SK-N-SH treated with all-trans-retinoic acid at 6 μM for 48 hours (cell line): ENCODE measurements at regions not wholly inside any gene's neighbourhood (a gene's known extent, or its start where the extent isn't known, plus 50 kb on each side); places are given as distances from the start of the nearest gene placed in this dataset.
"Not testable (repeated sequence)": the region's sequence is repeated elsewhere in the genome, so short reads cannot be mapped to it uniquely, and the experiment has no call there.

Experiments used
- ATAC-seq: fragments of 200-7000 bp; cut with Tn5 transposase; 3 replicates; pipeline ENCODE4 v1.9.1; 2020; ENCODE audit warnings: mild to moderate bottlenecking, moderate library complexity
- ARNTL ChIP-seq: fragments of 450-650 bp; formaldehyde crosslinking; IDR thresholded peaks from 2 replicates; pipeline ENCODE4 v1.5.0; 2020; ENCODE audit warnings: low read depth, mild to moderate bottlenecking, moderate library complexity, borderline replicate concordance
- CSDC2 ChIP-seq: fragments of 250-450 bp; sonication (Bioruptor Pico); IDR thresholded peaks from 2 replicates; pipeline ENCODE4 v1.5.0; 2020; ENCODE audit warnings: mild to moderate bottlenecking, moderate library complexity
- ESRRG ChIP-seq: fragments of 250-450 bp; sonication (Bioruptor Pico); IDR thresholded peaks from 2 replicates; pipeline ENCODE4 v1.6.1; 2021; ENCODE audit warnings: mild to moderate bottlenecking
- GLIS3 ChIP-seq: fragments of 250-450 bp; sonication (Bioruptor Pico); IDR thresholded peaks from 2 replicates; pipeline ENCODE4 v1.5.0; 2020; ENCODE audit warnings: mild to moderate bottlenecking, moderate library complexity
- ISL1 ChIP-seq: fragments of 250-450 bp; sonication (Bioruptor Pico); IDR thresholded peaks from 2 replicates; pipeline ENCODE4 v2.1.2; 2022; ENCODE audit warnings: mild to moderate bottlenecking, moderate library complexity
- OSR1 ChIP-seq: fragments of 250-450 bp; sonication (Bioruptor Pico); IDR thresholded peaks from 2 replicates; pipeline ENCODE4 v1.8.0; 2022; ENCODE audit warnings: moderate library complexity, mild to moderate bottlenecking, inconsistent platforms
- SNAI2 ChIP-seq: fragments of 250-450 bp; sonication (Bioruptor Pico); IDR thresholded peaks from 2 replicates; pipeline ENCODE4 v1.5.0; 2020; ENCODE audit warnings: mild to moderate bottlenecking, moderate library complexity
- ZC3H10 ChIP-seq: fragments of 250-450 bp; sonication (Bioruptor Pico); IDR thresholded peaks from 2 replicates; pipeline ENCODE4 v1.5.1; 2021; ENCODE audit warnings: mild to moderate bottlenecking, moderate library complexity
- ZFP3 ChIP-seq: fragments of 250-450 bp; sonication (Bioruptor Pico); IDR thresholded peaks from 2 replicates; pipeline ENCODE4 v1.5.0; 2020; ENCODE audit warnings: mild to moderate bottlenecking, moderate library complexity
- ZFP30 ChIP-seq: fragments of 450-650 bp; formaldehyde crosslinking; IDR thresholded peaks from 2 replicates; pipeline ENCODE4 v1.5.0; 2022; ENCODE audit warnings: mild to moderate bottlenecking, moderate library complexity
- ZNF565 ChIP-seq: fragments of 450-650 bp; formaldehyde crosslinking; conservative IDR thresholded peaks from 2 replicates; pipeline ENCODE4 v1.5.0; 2020; ENCODE audit warnings: low read depth, mild to moderate bottlenecking, moderate library complexity
- ZNF70 ChIP-seq: fragments of 450-650 bp; formaldehyde crosslinking; IDR thresholded peaks from 2 replicates; pipeline ENCODE4 v1.5.0; 2020; ENCODE audit warnings: mild to moderate bottlenecking, moderate library complexity
- ZNF8 ChIP-seq: fragments of 450-650 bp; formaldehyde crosslinking; IDR thresholded peaks from 2 replicates; pipeline ENCODE4 v1.5.0; 2020; ENCODE audit warnings: mild to moderate bottlenecking, moderate library complexity
- TF ChIP-seq, protein P1 (sequence below): fragments of 250-450 bp; sonication (Bioruptor Pico); IDR thresholded peaks from 2 replicates; pipeline ENCODE4 v1.8.0; 2020; ENCODE audit warnings: mild to moderate bottlenecking, moderate library complexity, borderline replicate concordance
- TF ChIP-seq, protein P2 (sequence below): fragments of 250-450 bp; sonication (Bioruptor Pico); IDR thresholded peaks from 2 replicates; pipeline ENCODE4 v1.5.0; 2020; ENCODE audit warnings: mild to moderate bottlenecking, moderate library complexity
- TF ChIP-seq, protein P3 (sequence below): fragments of 250-450 bp; sonication (Bioruptor Pico); IDR thresholded peaks from 2 replicates; pipeline ENCODE4 v1.5.1; 2020; ENCODE audit warnings: low read depth, mild to moderate bottlenecking, moderate library complexity
- TF ChIP-seq, protein P4 (sequence below): fragments of 250-450 bp; sonication (Bioruptor Pico); IDR thresholded peaks from 2 replicates; pipeline ENCODE4 v1.8.0; 2021; ENCODE audit warnings: low read depth, mild to moderate bottlenecking, moderate library complexity, borderline replicate concordance
- TF ChIP-seq, protein P5 (sequence below): fragments of 250-450 bp; sonication (Bioruptor Pico); IDR thresholded peaks from 2 replicates; pipeline ENCODE4 v1.5.1; 2021; ENCODE audit warnings: mild to moderate bottlenecking, moderate library complexity

DNA sequence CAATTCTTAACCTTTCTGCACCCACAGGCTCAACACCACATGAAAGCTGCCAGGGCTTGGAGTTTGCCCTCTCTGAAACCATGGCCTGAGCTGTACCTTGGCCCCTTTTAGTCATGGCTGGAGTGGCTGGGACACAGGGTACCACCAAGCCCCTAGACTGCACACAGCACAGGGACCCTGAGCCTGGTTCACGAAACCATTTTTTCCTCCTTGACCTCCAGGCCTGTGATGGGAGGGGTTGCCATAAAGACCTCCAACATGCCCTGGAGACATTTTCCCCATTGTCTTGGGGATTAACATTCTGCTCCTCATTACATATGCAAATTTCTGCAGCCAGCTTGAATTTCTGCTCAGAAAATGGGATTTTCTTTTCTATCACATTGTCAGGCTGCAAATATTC, 113.4 kb downstream of the XPNPEP1 start:
- not testable (repeated sequence) for ATAC-seq

DNA sequence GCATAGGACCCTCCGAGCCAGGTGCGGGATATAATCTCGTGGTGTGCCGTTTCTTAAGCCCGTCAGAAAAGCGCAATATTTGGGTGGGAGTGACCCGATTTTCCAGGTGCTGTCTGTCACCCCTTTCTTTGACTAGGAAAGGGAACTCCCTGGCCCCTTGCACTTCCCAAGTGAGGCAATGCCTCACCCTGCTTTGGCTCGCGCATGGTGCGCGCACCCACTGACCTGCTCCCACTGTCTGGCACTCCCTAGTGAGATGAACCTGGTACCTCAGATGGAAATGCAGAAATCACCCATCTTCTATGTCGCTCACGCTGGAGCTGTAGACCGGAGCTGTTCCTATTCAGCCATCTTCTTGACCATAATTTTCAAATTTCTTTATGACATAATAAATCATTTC, 122.1 kb downstream of the XPNPEP1 start:
- ATAC-seq: not testable (repeated sequence)

DNA sequence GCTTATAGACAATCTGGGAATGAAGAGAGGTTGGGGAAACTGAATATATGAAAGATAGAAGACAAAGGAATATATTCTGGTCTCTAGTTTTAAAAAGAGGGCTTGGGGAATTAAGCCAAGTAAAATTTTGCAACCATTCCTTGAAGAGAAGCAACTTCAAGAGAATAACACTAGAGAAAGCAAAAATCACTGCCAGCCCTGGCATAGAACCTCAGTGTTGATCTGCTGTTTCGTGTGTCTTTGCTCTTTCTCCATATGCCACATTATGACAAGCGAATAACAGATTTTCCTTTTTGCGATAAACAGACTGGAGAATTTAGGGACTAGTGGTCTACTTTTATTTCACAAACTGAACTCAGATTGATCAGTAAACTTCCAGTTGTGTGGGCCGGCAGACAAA, 132.7 kb downstream of the XPNPEP1 start:
- no peak for TF ChIP-seq ZNF565 (CRISPR knock-in tag)
- no peak for TF ChIP-seq ZNF70 (CRISPR knock-in tag)

DNA sequence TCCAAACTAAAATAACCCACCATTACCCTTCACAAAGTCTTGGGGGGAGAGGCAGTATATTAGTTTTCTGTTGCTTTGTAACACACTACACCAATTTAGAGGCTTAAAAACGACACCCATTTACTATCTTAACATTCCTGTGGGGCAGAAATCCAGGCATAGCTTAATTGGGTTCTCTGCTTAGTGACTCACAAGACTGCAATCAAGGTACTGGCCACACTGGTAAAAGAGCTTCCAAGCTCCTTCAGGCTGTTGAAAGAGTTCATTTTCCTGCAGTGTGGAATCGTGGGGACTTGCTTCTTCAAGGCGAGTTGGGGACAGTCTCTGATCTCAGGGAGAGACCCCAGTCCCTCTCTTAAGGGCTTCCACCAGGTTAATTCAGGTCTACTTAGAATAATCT, 139.1 kb downstream of the XPNPEP1 start:
- TF ChIP-seq, protein P1, sequence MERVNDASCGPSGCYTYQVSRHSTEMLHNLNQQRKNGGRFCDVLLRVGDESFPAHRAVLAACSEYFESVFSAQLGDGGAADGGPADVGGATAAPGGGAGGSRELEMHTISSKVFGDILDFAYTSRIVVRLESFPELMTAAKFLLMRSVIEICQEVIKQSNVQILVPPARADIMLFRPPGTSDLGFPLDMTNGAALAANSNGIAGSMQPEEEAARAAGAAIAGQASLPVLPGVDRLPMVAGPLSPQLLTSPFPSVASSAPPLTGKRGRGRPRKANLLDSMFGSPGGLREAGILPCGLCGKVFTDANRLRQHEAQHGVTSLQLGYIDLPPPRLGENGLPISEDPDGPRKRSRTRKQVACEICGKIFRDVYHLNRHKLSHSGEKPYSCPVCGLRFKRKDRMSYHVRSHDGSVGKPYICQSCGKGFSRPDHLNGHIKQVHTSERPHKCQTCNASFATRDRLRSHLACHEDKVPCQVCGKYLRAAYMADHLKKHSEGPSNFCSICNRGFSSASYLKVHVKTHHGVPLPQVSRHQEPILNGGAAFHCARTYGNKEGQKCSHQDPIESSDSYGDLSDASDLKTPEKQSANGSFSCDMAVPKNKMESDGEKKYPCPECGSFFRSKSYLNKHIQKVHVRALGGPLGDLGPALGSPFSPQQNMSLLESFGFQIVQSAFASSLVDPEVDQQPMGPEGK (CRISPR knock-in tag): no peak
- TF ChIP-seq CSDC2 (CRISPR knock-in tag): no peak
- TF ChIP-seq, all 23 proteins: peak for 0

More for the DNA sequence above, 132.7 kb downstream of the XPNPEP1 start:
- no peak for ATAC-seq

DNA sequence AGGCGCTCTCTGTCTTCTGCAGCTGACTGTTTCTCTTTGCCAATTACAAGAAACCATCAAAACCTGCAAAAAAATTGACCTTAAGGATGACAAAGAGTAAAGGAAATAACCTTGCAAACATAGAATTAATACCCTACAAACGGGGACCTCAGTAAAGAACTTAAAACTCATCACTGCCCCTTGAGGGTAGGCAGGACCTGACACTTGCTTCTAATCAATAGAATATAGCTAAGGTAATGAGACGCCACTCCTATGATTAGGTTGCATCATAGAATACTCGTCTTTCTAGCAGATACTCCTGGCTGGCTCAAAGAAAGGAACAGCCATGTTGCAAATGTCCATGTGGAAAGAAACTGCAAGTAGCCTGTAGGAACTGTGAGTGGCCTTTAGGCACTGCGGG, 140.0 kb downstream of the XPNPEP1 start:
- no peak for ATAC-seq
- TF ChIP-seq ZFP3 (no peak), ARNTL (CRISPR knock-in tag) (no peak), ISL1 (no peak), ZC3H10 (CRISPR knock-in tag) (no peak), ZNF8 (CRISPR knock-in tag) (no peak), OSR1 (CRISPR knock-in tag) (no peak), GLIS3 (CRISPR knock-in tag) (no peak)
- TF ChIP-seq, protein P1 (CRISPR knock-in tag): no peak

More for the DNA sequence above, 139.1 kb downstream of the XPNPEP1 start:
- peak; percentile 33; the same call in 1 of the 3 replicates for ATAC-seq

DNA sequence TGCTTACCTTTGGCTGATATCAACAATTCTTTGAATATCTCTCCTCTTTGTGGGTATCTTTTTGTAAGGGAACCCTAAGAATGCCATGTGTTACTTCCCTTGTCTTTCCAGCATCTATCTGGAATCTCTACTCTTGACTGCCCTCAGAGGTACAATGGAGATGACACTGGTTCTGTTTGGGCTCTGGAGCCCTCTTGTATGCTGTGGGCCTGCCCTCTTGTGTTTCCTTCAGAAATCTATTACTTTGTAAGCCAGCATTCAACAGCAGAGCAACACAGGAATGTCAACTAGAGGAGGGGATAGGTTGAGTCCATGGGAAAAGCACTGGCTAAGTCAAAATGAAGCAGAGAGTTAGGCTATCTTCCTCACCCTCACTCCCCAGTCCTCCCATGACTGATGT, 142.3 kb downstream of the XPNPEP1 start:
- TF ChIP-seq ZNF70 (CRISPR knock-in tag): no peak
- no peak for TF ChIP-seq ZFP30 (CRISPR knock-in tag)
- TF ChIP-seq, protein P2, sequence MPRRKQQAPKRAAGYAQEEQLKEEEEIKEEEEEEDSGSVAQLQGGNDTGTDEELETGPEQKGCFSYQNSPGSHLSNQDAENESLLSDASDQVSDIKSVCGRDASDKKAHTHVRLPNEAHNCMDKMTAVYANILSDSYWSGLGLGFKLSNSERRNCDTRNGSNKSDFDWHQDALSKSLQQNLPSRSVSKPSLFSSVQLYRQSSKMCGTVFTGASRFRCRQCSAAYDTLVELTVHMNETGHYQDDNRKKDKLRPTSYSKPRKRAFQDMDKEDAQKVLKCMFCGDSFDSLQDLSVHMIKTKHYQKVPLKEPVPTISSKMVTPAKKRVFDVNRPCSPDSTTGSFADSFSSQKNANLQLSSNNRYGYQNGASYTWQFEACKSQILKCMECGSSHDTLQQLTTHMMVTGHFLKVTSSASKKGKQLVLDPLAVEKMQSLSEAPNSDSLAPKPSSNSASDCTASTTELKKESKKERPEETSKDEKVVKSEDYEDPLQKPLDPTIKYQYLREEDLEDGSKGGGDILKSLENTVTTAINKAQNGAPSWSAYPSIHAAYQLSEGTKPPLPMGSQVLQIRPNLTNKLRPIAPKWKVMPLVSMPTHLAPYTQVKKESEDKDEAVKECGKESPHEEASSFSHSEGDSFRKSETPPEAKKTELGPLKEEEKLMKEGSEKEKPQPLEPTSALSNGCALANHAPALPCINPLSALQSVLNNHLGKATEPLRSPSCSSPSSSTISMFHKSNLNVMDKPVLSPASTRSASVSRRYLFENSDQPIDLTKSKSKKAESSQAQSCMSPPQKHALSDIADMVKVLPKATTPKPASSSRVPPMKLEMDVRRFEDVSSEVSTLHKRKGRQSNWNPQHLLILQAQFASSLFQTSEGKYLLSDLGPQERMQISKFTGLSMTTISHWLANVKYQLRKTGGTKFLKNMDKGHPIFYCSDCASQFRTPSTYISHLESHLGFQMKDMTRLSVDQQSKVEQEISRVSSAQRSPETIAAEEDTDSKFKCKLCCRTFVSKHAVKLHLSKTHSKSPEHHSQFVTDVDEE (CRISPR knock-in tag): no peak
- TF ChIP-seq, protein P3, sequence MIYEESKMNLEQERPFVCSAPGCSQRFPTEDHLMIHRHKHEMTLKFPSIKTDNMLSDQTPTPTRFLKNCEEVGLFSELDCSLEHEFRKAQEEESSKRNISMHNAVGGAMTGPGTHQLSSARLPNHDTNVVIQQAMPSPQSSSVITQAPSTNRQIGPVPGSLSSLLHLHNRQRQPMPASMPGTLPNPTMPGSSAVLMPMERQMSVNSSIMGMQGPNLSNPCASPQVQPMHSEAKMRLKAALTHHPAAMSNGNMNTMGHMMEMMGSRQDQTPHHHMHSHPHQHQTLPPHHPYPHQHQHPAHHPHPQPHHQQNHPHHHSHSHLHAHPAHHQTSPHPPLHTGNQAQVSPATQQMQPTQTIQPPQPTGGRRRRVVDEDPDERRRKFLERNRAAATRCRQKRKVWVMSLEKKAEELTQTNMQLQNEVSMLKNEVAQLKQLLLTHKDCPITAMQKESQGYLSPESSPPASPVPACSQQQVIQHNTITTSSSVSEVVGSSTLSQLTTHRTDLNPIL (CRISPR knock-in tag): no peak
- TF ChIP-seq ESRRG (CRISPR knock-in tag): no peak
- no peak for TF ChIP-seq ZNF8 (CRISPR knock-in tag)
- TF ChIP-seq, protein P4, sequence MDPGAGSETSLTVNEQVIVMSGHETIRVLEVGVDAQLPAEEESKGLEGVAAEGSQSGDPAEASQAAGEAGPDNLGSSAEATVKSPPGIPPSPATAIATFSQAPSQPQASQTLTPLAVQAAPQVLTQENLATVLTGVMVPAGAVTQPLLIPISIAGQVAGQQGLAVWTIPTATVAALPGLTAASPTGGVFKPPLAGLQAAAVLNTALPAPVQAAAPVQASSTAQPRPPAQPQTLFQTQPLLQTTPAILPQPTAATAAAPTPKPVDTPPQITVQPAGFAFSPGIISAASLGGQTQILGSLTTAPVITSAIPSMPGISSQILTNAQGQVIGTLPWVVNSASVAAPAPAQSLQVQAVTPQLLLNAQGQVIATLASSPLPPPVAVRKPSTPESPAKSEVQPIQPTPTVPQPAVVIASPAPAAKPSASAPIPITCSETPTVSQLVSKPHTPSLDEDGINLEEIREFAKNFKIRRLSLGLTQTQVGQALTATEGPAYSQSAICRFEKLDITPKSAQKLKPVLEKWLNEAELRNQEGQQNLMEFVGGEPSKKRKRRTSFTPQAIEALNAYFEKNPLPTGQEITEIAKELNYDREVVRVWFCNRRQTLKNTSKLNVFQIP: no peak
- TF ChIP-seq SNAI2 (CRISPR knock-in tag): no peak
- no peak for TF ChIP-seq OSR1 (CRISPR knock-in tag)
- no peak for TF ChIP-seq CSDC2 (CRISPR knock-in tag)
- TF ChIP-seq, protein P5, sequence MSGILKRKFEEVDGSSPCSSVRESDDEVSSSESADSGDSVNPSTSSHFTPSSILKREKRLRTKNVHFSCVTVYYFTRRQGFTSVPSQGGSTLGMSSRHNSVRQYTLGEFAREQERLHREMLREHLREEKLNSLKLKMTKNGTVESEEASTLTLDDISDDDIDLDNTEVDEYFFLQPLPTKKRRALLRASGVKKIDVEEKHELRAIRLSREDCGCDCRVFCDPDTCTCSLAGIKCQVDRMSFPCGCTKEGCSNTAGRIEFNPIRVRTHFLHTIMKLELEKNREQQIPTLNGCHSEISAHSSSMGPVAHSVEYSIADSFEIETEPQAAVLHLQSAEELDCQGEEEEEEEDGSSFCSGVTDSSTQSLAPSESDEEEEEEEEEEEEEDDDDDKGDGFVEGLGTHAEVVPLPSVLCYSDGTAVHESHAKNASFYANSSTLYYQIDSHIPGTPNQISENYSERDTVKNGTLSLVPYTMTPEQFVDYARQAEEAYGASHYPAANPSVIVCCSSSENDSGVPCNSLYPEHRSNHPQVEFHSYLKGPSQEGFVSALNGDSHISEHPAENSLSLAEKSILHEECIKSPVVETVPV (CRISPR knock-in tag): no peak
- no peak for ATAC-seq
